HG02973 (cell line): ENCODE measurements at regions not wholly inside any gene's neighbourhood (a gene's known extent, or its start where the extent isn't known, plus 50 kb on each side); places are given as distances from the start of the nearest gene placed in this dataset.

Experiments
- ATAC-seq: cut with Tn5 transposase; IDR thresholded peaks from one replicate; pipeline ENCODE4 v1.9.1; 2021; ENCODE audit warnings: moderate library complexity; ENCODE audit not compliant: unreplicated experiment

GRCh38 chr2:150569761-150570160 is 82.3 kb upstream of the RND3 start:
- ATAC-seq = no peak

DNA sequence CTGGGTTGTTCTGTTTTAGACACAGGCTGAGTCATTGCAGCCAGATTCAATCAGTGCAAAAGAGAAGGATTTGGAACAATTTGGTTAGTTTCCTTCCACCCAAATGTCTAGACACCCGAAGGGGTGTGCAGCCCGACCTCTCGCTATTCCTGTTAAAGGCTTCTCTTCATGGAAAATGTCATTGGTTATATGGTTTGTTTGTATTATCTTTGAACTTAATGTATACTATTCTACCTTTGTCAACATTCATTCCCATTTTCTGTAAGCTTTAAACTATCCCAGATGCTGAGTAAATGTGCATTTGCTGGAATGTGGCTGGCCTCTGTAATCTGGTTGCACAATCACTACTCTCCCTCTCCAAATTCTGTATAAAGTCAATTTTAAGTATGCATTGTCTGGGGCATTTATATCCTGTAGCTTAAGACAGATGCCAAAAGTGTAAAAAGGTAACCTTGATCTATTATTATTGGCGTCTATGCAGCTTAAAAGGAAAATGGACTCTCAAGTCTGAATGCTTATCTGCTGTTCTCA is 80.4 kb upstream of the RND3 start:
- no peak for ATAC-seq

- ATAC-seq = no peak
Measured at GRCh38 chr2:150566289-150566688, 78.8 kb upstream of the RND3 start.

DNA sequence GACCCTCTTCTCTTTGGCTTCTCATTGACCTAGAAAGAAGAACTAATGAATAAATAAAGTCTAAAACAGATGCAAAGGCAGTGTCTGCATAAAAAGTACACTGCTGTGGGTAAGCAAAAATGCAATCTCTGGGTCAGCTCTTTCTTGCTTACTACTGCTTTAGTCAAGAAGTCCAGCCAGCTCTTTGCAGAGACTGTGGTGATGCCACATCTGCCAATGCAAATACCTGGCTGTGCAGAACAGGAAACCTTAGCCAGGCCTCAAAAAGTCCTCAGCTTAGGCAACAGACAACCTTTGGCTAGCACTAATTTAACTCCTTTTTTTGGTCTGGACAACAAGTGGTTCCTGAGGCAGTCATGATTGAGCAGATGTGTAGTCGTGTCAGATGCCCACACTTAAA is 73.6 kb upstream of the RND3 start:
- no peak for ATAC-seq

DNA sequence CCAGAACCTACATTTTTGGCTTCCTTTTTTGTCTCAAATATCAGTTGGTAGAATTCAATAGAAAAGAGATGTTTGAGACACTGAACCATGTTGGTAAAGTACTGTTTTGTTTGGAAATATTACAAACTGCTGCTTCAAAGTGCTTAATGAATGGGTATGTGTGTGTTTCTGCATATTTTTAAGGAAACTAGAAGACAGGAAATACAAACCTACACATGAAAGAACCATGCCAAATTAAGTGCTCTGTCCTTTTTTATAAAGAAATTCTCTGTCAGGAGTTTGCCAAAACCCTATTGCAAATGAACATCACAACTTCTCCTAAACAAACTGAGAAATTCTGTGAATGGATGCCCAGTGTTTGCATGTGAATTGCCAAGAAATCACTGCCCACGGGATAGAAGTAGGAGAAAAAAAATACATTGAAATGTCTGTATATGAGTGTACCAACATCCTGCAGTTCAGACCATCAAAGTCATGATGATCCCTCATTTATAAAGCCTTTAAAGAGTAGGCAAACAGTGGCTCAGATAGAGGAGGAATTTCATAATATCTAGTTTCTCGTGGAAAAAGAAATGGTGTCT is 69.6 kb upstream of the RND3 start:
- ATAC-seq = no peak

- no peak for ATAC-seq
Measured at GRCh38 chr2:150555611-150556356, 68.3 kb upstream of the RND3 start.

DNA sequence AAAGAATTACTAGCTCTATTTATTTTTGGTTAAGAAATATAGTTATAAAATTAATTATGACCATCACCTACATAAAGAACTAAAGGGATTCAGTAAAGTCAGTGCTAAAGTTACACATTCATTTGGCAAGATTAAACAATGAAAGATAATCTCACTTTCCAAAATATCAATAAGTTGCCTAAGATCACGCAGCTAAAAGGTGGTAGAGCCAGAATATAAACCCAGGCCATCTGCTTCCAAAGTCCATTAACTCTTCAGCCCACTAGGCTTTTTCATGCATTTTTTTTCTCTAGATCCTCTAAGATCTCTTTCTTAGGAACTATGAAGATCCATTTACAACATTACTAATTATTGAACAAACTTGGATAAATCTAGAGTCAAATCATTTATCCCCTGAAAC is 66.6 kb upstream of the RND3 start:
- ATAC-seq = no peak

DNA sequence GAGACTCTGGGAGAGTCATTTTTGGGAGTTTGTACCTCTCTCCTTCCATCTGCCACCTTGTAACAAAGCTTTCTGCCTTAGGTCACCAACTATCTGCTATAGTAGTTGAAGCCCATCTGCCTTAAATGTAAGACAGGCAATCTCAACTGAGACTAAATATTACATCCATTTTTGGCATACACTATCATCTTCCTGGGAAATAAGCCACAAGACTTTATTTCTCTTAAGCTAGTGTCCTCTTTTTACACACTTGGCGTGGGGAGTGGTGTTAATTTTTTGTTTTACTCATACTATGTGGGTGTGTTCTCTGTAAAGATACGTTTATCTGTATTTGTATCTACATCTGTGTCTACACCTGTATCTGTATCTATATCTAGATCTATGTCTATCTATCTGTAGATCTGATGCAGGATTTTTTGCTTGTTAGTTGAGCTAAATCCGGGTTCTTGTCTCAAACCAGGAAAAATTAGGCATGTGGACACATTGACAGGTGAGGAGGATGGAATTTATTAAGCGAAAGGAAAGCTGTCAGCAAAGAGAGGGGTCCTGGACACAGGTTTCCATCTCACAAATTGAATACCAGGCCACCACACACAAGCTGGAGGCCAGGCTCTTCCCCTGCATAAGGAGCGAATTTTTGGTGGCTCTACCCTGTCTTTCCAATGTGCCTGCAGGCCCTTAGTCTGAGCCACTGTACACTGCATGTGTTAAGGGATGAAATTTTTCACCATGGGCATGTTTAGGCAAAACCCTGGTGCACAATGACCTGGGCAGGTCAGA is 64.8 kb upstream of the RND3 start:
- no peak for ATAC-seq

DNA sequence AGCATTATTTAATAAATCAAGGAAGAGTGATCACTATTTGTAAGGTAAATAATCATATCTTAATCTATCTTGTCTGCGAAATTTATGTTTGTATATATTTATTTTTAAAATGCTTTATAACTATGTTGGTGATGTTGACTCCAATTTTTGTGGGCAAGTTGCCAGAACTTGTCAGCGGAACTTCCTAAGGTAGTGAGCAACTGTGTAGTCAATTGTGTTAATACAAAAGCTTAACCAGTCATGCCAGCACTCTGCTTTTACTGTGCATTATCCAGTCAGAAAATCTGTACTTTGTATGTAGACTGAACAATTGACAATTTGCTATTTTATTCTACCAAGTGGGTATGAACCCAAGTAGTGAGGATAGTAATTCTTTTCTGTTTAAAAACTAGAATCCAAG is 61.9 kb upstream of the RND3 start:
- ATAC-seq = no peak

- ATAC-seq = no peak
Measured at GRCh38 chr2:150548527-150548926, 61.1 kb upstream of the RND3 start.

- no peak for ATAC-seq
Measured at GRCh38 chr2:150545916-150546315, 58.4 kb upstream of the RND3 start.

DNA sequence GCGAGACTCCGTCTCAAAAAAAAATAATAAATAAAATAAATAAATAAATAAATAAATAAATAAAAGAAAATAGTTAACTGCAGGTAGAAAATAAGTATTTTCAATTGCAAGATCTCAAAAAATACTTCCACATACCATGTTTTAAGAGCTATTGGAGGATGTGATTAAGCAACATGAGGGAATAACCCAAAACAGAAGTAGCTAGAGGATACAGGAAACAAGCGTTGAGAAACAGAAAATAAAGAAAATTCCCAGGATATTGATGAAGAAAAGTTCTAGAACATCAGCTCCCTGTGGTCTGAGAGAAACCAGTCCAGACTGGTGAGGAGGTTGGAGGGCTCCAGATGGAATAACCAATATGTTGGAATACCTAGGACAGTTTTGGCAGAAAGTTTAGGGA is 57.3 kb upstream of the RND3 start:
- no peak for ATAC-seq

DNA sequence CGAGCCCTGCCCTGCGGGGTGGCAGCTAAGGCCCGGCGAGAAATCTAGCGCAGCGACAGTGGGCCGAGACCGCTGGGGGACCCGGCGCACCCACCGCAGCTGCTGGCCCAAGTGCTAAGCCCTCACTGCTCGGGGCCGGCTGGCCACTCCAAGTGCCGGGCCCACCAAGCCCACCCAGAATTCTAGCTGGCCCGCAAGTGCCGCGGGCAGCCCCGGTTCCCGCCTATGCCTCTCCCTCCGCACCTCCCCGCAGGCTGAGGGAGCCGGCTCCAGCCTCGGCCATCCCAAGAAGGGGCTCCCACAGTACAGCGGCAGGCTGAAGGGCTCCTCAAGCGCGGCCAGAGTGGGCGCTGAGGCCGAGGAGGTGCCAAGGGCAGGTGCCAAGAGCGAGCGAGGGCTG is 55.2 kb upstream of the RND3 start:
- ATAC-seq = no peak

- ATAC-seq = no peak
Measured at GRCh38 chr2:150542172-150542571, 54.7 kb upstream of the RND3 start.

GRCh38 chr2:150538651-150539201 is 51.3 kb upstream of the RND3 start:
- ATAC-seq = no peak
